GM10248 (cell line): ENCODE measurements at regions not wholly inside any gene's neighbourhood (a gene's known extent, or its start where the extent isn't known, plus 50 kb on each side); places are given as distances from the start of the nearest gene placed in this dataset.

Source experiments
- CTCF ChIA-PET: fragments of 300-600 bp; sonication (Branson Sonifier 250); formaldehyde crosslinking; extraction: SDS; loops from one replicate; lab custom pipeline; 2021; ENCODE audit warnings: antibody characterized with exemption; lab: Yijun Ruan, JAX
- POLR2A ChIA-PET: fragments of 350-650 bp; sonication (Branson Sonifier 250); formaldehyde crosslinking; extraction: SDS; loops from one replicate; lab custom pipeline; 2020; ENCODE audit warnings: antibody characterized with exemption; lab: Yijun Ruan, JAX
- DNase-seq: peaks from one replicate; pipeline ENCODE4 v3.0.0; 2012; ENCODE audit errors: extremely low spot score
- CTCF ChIP-seq: IDR thresholded peaks from 2 replicates; pipeline ENCODE4 v1.5.1; 2012; ENCODE audit warnings: mild to moderate bottlenecking, low read depth; ENCODE audit errors: extremely low read depth, missing control alignments, control extremely low read depth

GRCh38 chr6:15077006-15077405 is 168.9 kb upstream of the JARID2 start:
- CTCF ChIA-PET, result interaction anchor here (1.4 to 1.7 kb wide), 2 partner anchors 9 to 17 kb away, joined by 4 to 5 read pairs; no protein-coding TSS in a partner anchor
- DNase-seq, result no peak
- POLR2A ChIA-PET, result no interaction called here
- no peak for TF ChIP-seq CTCF

GRCh38 chr6:15077961-15078360 is 167.9 kb upstream of the JARID2 start:
- POLR2A ChIA-PET, result no interaction called here
- TF ChIP-seq CTCF, result no peak
- CTCF ChIA-PET, result interaction anchor here (1.4 to 1.7 kb wide), 2 partner anchors 8 to 18 kb away, joined by 4 to 5 read pairs; no protein-coding TSS in a partner anchor
- DNase-seq, result no peak

GRCh38 chr6:15079288-15079817 is 166.5 kb upstream of the JARID2 start:
- CTCF ChIA-PET, result no interaction called here

GRCh38 chr6:15080895-15081294 is 165.0 kb upstream of the JARID2 start:
- no peak for TF ChIP-seq CTCF
- POLR2A ChIA-PET, result no interaction called here
- CTCF ChIA-PET, result no interaction called here
- DNase-seq, result no peak

More at GRCh38 chr6:15079288-15079817, 166.5 kb upstream of the JARID2 start:
- TF ChIP-seq CTCF, result no peak
- no peak for DNase-seq
- POLR2A ChIA-PET, result no interaction called here

- TF ChIP-seq CTCF, result no peak
- DNase-seq, result no peak
- ChIA-PET CTCF (interaction anchor here (0.8 kb wide), 1 partner anchor 16 kb away, joined by 3 read pairs; no protein-coding TSS in a partner anchor), POLR2A (no interaction called here)
These were observed 164.4 kb upstream of the JARID2 start for GRCh38 chr6:15081447-15081846.

GRCh38 chr6:15082708-15083107 is 163.2 kb upstream of the JARID2 start:
- POLR2A ChIA-PET, result no interaction called here
- TF ChIP-seq CTCF, result no peak
- DNase-seq, result no peak
- CTCF ChIA-PET, result interaction anchor here (0.9 kb wide), 1 partner anchor 10 kb away, joined by 3 read pairs; no protein-coding TSS in a partner anchor
